Renal cortical epithelial cell (primary cell): ENCODE measurements at regions not wholly inside any gene's neighbourhood (a gene's known extent, or its start where the extent isn't known, plus 50 kb on each side); places are given as distances from the start of the nearest gene placed in this dataset.

Source experiments
- DNase-seq: peaks from one replicate; pipeline ENCODE4 v3.0.0-alpha.2; 2011; ENCODE audit warnings: low read depth

DNA sequence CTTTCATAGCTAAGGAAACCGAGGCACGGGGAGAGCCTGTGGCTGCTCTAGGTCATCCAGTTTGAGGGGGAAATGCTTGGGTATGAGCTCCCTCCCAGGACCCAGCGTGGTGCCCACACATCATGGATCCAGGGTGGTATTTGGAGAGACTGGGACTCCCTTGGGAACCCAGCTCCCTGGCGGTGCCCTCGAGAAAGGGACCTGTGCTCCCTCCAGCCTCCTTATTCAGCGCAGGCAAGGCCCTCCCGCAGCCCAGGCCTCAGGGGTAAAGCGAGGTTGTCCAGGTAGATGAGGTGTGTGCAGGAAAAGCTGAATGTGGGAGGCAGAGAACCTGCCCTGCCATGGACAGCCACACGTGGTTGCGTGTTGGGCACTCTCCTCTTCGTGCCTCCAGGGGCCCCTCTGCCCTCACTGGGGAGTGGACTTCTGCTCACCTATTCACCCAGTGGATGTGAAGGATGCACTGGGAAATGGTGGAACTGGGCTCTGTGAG lies 53.8 kb upstream of the GPR78 start:
- no peak for DNase-seq

DNA sequence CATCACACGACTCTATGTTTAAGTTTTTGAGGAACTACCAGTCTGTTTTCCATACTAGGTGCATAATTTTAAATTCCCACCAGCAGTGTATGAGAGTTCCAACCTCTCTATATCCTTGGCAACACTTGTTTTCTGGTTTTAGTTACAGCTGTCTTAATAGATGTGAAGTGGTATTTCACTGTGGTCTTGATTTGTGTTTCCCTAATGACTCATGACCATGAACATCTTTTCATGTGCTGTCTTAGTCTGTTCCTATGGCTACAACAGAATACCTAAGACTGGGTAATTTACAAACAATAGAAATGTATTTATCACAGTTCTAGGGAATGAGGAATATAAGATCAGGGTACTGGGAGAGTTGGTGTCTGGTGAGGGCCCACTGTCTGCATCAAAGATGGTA lies 51.5 kb upstream of the GPR78 start:
- peak; percentile 92 for DNase-seq
